HAP-1 (cell line): ENCODE measurements at regions not wholly inside any gene's neighbourhood (a gene's known extent, or its start where the extent isn't known, plus 50 kb on each side); places are given as distances from the start of the nearest gene placed in this dataset.
"Not testable (repeated sequence)": the region's sequence is repeated elsewhere in the genome, so short reads cannot be mapped to it uniquely, and the experiment has no call there.

Experiments used
- DNase-seq, 2 experiments: peaks; one replicate each; pipeline ENCODE4 v3.0.0-alpha.2; 2016 to 2020; ENCODE audit warnings: low spot score in 2 of 2
- H3K27me3 ChIP-seq: fragments of 250-450 bp; sonication (Bioruptor Pico); 2 replicates; pipeline ENCODE4 v1.5.1; 2020; ENCODE audit warnings: low read depth, mild to moderate bottlenecking, moderate library complexity
- H3K36me3 ChIP-seq: fragments of 250-450 bp; sonication (Bioruptor Pico); replicated peaks from 2 replicates; pipeline ENCODE4 v1.5.1; 2020; ENCODE audit warnings: mild to moderate bottlenecking
- H3K4me1 ChIP-seq: fragments of 250-450 bp; sonication (Bioruptor Pico); 2 replicates; pipeline ENCODE4 v1.5.1; 2020; ENCODE audit warnings: mild to moderate bottlenecking
- H3K4me3 ChIP-seq: fragments of 250-450 bp; sonication (Bioruptor Pico); 2 replicates; pipeline ENCODE4 v1.5.1; 2020; ENCODE audit warnings: mild to moderate bottlenecking, moderate library complexity
- H3K9me3 ChIP-seq: fragments of 250-450 bp; sonication (Bioruptor Pico); 2 replicates; pipeline ENCODE4 v1.5.1; 2020; ENCODE audit warnings: mild to moderate bottlenecking, moderate library complexity
- in situ Hi-C: fragments of 300-500 bp; cut with MboI; formaldehyde crosslinking; loops from 3 replicates; pipeline ENCODE4 v1.14.3; 2020; ENCODE audit warnings: low sequenced_read_pairs, inconsistent platforms, mixed read lengths

DNA sequence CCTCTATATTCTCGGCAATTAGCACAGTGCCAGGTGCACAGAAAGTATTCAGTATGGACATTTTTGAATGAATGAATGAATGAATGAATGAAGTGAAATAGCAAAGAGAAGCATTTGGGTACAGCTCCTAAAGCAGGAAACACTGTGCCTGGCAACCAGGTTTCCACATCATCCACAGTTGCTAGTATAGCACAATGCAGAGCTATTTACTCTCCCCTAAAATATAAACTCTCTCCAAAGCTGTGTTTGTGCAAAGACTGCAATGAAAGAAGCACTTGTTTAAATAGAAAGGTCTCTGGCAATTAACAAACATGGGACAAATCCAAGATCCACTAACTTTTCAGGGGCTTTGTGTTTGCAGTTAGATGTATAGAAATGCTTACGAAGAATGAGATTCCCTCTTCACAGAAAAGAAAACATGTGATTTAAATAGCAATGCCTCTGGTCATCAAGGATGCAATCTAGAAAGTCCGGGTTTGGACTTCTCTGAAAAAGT, 103.0 kb upstream of the OPCML start:
- no peaks in the 10 kb centered on the region for H3K4me1 ChIP-seq

DNA sequence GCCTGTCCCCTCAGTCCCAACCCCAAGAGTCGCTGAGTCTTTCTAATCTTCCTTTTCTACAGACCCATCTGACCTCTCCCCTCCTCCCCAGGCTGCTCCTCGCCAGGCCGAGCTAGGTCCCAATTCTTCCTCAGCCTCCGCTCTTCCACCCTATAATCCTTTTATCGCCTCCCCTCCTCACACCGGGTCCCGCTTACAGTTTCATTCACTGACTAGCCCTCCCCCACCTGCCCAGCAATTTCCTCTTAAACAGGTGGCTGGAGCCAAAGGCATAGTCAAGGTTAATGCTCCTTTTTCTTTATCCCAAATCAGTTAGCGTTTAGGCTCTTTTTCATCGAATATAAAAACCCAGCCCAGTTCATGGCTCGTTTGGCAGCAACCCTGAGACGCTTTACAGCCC, 96.1 kb upstream of the OPCML start:
- in situ Hi-C loops, H3K4me1 ChIP-seq, H3K36me3 ChIP-seq, DNase-seq, H3K27me3 ChIP-seq, H3K4me3 ChIP-seq, H3K9me3 ChIP-seq: not testable (repeated sequence)

More for the DNA sequence above, 103.0 kb upstream of the OPCML start:
- no peaks in the 10 kb centered on the region for H3K27me3 ChIP-seq
- H3K9me3 ChIP-seq, result no peaks in the 10 kb centered on the region
- DNase-seq, result no peak
- no peak overlapping the region for H3K4me3 ChIP-seq
- in situ Hi-C loops, result no loop called here
- no peaks in the 10 kb centered on the region for H3K36me3 ChIP-seq

DNA sequence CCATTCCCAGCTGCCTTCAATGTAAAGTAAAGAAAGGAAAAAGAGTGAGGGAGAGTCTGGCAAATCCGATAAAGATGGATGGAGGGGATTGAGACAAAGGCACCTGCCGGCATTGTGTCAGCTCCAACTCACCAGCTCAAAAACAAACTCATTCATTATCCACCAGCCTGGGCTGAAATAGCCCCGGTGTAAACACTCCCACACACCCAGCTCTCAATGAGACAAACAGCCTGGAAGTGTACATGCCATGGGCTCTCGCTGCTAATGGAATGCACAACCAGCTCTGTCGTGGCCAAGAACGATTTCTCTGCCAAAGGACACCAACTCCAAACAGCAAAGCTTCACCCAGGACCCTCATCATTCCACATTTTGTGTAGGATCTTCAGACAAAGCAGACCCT, 89.3 kb upstream of the OPCML start:
- in situ Hi-C loops, result no loop called here
- DNase-seq, result no peak

DNA sequence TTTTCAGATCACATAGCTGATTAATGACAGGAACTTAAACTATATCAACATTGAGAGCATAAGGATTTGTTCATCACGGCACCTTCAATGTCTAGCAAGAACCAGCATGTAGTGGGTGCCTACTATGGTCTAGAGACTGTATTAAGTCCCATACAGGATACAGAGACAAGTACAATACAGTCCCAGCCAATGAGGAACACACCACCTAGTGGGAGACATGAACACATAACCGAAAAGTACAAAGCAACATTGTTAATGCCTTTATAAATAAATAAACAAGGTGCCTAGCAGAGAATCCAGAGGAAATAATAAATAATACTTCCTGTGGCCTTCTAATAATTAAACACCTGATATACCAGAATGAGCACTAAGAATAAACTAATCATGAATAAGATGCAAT, 87.7 kb upstream of the OPCML start:
- H3K27me3 ChIP-seq, result no peaks in the 10 kb centered on the region
- no peaks in the 10 kb centered on the region for H3K4me1 ChIP-seq
- H3K4me3 ChIP-seq, result no peak overlapping the region
- in situ Hi-C loops, result no loop called here
- DNase-seq, result no peak
- H3K36me3 ChIP-seq, result no peaks in the 10 kb centered on the region
- no peaks in the 10 kb centered on the region for H3K9me3 ChIP-seq

More for the DNA sequence above, 89.3 kb upstream of the OPCML start:
- Histone ChIP-seq H3K4me1 (no peaks in the 10 kb centered on the region), H3K36me3 (no peaks in the 10 kb centered on the region), H3K27me3 (peaks cover 2% of the 10 kb centered on the region; the same call in 1 of the 2 replicates), H3K9me3 (no peaks in the 10 kb centered on the region), H3K4me3 (no peak overlapping the region)

DNA sequence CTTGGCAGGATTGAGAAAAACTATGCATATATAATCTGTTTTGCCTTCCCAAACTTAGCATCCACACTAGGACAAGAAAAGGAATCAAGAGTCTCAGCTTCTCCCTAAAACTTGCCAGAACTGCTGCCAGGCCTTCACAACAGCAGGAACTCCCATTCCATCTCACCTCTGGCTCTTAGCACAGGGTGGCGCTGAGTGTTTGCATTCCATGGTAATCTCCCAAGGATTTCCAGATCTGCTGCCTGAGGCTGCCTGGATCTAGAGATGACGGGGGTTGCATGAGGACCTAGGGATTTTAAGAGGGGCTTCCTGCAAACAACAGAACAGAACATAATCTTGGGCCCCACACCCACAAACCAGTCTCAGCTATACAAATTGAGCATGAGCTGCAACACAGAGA, 87.1 kb upstream of the OPCML start:
- in situ Hi-C loops, result no loop called here
- H3K9me3 ChIP-seq, result no peaks in the 10 kb centered on the region
- no peaks in the 10 kb centered on the region for H3K27me3 ChIP-seq
- H3K36me3 ChIP-seq, result no peaks in the 10 kb centered on the region
- no peak for DNase-seq
- no peak overlapping the region for H3K4me3 ChIP-seq
- H3K4me1 ChIP-seq, result no peaks in the 10 kb centered on the region

DNA sequence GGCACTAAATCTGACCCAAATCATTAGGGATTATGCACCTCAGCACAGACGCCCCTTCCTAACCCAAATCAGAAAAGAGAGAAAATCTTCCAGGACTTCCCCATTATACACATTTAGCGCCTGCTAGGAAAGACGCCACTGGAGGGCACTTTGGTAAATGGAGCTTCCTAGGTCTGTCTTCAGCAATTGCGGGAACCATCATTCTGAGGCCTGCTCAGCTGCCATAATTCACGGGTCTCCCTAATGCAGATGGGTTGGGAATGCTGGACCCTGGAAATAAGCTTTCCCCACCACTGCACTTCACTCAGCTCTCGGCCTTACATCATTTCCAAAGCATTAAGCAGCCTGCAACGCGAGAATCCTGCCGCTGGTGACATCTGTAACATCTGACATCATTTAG, 86.2 kb upstream of the OPCML start:
- H3K9me3 ChIP-seq, result no peaks in the 10 kb centered on the region
- H3K4me3 ChIP-seq, result no peak overlapping the region
- H3K4me1 ChIP-seq, result no peaks in the 10 kb centered on the region
- in situ Hi-C loops, result no loop called here
- no peaks in the 10 kb centered on the region for H3K27me3 ChIP-seq
- no peaks in the 10 kb centered on the region for H3K36me3 ChIP-seq
- DNase-seq, result no peak

DNA sequence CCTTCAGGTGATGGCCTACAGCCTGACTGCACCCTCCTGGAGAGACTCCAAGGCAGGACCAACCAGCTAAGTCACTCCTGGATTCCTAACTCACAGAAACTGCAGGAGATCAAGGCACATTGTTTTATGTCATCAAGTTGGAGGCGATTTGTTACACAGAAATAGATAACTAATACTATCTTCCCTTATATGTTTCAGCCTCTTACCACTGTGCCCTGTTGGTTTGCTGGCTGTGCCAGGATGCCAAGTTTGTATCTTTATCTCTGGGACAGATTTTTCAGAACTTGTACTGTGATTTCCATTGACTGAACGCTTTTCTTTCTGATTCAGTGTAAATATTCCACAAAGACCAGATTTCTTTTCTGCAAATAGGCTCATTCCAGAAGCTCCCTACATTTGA, 76.2 kb upstream of the OPCML start:
- no peaks in the 10 kb centered on the region for H3K27me3 ChIP-seq
- no peak for DNase-seq
- no peaks in the 10 kb centered on the region for H3K9me3 ChIP-seq
- H3K4me1 ChIP-seq, result no peaks in the 10 kb centered on the region
- in situ Hi-C loops, result no loop called here
- H3K4me3 ChIP-seq, result no peak overlapping the region
- H3K36me3 ChIP-seq, result no peaks in the 10 kb centered on the region

DNA sequence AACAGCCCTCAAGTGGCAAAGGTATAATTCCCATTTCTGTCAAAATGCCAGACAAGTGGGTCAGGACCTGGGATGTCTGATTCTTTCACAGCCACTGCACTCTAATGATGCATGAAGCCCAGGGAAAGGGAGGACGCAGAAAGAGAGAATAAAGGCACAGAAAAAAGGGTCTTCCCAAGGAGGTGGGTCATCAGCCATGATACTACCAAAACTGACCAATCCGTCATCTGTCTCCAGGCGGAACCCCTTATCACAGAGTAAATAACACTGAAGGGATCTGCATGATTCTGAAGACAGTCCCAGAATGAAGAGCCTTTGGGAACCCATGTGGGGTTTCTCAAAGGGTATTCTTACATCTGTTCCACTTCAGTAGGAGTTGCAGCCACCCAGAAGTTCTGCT, 73.8 kb upstream of the OPCML start:
- in situ Hi-C loops, result no loop called here
- H3K4me3 ChIP-seq, result no peak overlapping the region

DNA sequence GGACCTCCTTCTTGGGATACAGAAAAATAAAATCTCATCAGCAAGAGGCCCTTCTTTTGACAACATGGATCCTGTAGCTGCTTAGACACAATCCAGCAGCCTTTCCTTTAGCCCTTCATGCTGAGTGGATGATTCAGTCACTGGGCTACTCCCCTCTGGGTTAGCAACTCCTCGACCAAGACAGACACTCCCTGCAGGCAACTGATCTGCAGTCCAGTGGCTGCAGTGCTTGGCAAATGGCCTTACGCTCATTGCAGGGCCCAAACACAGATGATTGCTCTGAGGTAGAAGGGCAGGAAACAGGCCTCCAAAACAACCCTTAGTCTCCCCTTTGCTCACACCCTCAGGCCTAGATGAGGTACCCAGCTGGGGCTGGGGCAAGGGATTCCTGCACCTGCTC, 73.2 kb upstream of the OPCML start:
- in situ Hi-C loops, result no loop called here
- no peak for DNase-seq
- no peaks in the 10 kb centered on the region for H3K27me3 ChIP-seq
- H3K4me1 ChIP-seq, result no peaks in the 10 kb centered on the region
- no peaks in the 10 kb centered on the region for H3K9me3 ChIP-seq
- H3K4me3 ChIP-seq, result no peak overlapping the region
- H3K36me3 ChIP-seq, result no peaks in the 10 kb centered on the region

More for the DNA sequence above, 73.8 kb upstream of the OPCML start:
- H3K4me1 ChIP-seq, result no peaks in the 10 kb centered on the region
- DNase-seq, result no peak
- no peaks in the 10 kb centered on the region for H3K9me3 ChIP-seq
- H3K27me3 ChIP-seq, result no peaks in the 10 kb centered on the region
- no peaks in the 10 kb centered on the region for H3K36me3 ChIP-seq

DNA sequence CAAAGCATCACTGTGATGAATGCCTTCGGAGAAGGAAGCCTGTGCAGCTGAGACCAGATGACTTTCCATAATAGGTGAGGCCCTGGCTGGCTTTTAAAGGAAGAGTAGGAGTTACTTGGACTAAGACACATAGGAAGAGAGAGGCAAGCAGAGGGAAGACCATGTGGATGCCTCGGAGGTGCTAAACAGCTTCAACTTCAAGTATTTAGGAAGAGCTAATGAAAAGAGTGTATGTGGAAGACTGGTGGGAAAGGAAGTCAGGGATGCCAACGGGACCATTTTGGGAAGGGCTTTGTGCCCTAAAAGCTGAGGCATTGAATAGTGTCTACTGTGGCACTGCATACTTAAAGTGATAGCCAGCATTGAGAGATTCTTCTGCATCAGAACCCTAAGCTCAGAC, 69.3 kb upstream of the OPCML start:
- in situ Hi-C loops, result no loop called here
- Histone ChIP-seq H3K36me3 (no peaks in the 10 kb centered on the region), H3K4me3 (no peak overlapping the region), H3K4me1 (no peaks in the 10 kb centered on the region), H3K9me3 (no peaks in the 10 kb centered on the region), H3K27me3 (no peaks in the 10 kb centered on the region)
- DNase-seq, result no peak

DNA sequence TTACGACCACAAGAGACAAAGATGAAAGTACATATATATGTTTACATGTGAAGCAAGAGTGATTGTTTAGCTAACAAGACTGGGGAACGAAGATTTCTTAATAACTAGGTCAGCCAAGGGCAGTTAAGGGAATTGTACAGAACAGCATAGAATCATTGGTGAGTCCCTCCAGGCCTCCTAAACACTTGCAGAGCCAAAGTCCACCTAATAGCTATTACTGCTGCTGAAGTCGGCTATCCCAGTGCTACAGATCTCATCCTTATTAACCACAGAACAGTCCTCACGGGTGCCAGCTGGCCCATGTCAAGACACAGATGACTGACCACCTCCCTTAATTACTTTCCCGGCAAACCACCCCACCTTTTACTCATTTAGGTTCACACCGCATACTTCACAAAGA, 68.5 kb upstream of the OPCML start:
- in situ Hi-C loops, result no loop called here
- Histone ChIP-seq H3K9me3 (no peaks in the 10 kb centered on the region), H3K4me1 (no peaks in the 10 kb centered on the region), H3K4me3 (no peak overlapping the region), H3K36me3 (no peaks in the 10 kb centered on the region), H3K27me3 (no peaks in the 10 kb centered on the region)
- DNase-seq, result no peak

DNA sequence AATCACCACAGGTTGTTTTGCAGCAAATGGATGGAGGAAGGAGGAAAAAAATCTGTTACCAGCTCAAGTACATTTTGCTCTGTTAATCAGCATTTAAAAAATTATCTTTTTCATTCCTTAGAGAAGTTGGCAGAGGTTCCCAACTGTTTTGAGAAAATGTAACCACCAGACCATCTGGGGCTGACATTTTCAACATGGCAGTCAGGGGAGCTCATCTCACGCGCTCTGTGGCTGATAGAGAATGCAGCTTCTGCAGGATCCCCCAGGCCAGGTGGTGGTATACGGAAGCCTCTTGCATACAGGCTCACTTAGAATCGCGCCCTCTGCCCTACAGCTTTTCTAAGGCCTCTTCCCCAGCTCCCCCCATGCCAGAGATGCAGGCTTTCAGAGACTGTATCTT, 68.0 kb upstream of the OPCML start:
- Histone ChIP-seq H3K4me3 (no peak overlapping the region), H3K9me3 (no peaks in the 10 kb centered on the region), H3K36me3 (no peaks in the 10 kb centered on the region), H3K4me1 (no peaks in the 10 kb centered on the region), H3K27me3 (no peaks in the 10 kb centered on the region)
- in situ Hi-C loops, result no loop called here
- DNase-seq, result no peak

DNA sequence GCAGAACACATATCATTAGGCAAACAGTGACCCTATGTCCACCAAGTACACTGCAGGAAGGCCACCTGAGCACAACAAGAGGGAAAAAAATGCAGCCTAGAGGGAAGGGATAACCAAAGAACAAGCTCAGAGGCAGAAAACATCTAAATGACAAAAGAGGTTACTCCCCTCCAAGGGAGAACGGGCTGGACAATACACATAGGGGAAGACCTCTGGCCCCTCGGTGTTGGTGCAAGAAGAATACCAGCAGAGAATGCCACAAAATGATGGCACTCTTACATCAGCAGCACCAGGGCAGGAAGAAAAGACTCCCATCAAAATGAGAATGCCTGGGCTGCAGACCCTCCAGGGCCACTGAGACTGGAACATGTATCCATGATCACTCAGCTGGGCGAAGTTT, 66.6 kb upstream of the OPCML start:
- no peaks in the 10 kb centered on the region for H3K4me1 ChIP-seq
- no peak overlapping the region for H3K4me3 ChIP-seq
- DNase-seq, result no peak
- H3K36me3 ChIP-seq, result no peaks in the 10 kb centered on the region
- H3K27me3 ChIP-seq, result no peaks in the 10 kb centered on the region
- in situ Hi-C loops, result no loop called here
- H3K9me3 ChIP-seq, result no peaks in the 10 kb centered on the region

DNA sequence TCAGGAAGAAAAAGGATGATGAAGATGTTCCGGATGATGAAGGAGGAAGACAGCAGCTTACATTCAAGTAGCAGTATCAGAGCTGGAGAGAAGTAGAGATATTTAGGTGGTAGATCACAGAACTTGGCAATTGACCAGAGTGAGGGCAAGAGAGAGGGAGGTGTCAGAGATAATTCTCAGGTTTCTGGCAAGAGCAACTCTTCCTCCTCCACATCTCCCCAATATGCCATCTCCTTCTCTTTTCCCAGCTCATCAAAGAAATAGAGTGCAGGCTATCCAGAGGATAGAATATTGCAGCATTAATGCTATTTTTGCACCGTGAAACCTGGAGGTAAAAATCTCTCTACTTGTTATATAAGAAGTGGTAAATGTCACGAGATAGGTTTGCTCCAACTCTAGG, 64.9 kb upstream of the OPCML start:
- Histone ChIP-seq H3K4me3 (no peak overlapping the region), H3K27me3 (no peaks in the 10 kb centered on the region), H3K4me1 (no peaks in the 10 kb centered on the region), H3K36me3 (no peaks in the 10 kb centered on the region), H3K9me3 (no peaks in the 10 kb centered on the region)
- in situ Hi-C loops, result no loop called here
- no peak for DNase-seq

DNA sequence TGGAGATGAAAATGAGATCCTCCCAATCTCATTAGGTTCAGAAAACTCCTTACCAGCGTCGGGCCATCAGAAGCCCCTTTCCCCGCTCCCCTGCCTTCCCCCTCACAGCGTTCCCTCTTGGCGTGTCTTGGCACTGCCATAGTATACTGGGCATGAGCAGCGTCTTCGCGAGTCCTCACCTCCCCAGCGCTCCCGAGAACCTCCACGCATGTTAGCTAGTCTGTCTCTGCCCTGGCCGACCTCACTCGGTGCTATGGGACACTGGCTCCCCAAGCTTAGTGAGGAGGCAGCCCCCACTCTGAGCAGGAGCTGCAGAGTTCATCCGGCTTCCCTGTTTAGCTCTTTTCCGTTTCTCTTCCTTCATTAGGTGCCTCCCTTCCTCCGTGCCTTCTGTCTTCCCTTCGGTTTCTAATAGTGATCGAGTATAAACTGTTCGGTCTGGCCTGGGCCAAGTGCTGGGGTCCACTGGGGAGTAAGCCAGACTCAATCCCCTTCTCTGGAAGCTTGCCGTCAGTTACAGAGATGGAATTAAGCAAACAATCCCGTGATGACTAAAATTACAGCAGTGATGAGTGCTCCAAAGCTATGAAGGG, 63.8 kb upstream of the OPCML start:
- no peak overlapping the region for H3K4me3 ChIP-seq
- no peak for DNase-seq
- in situ Hi-C loops, result no loop called here
- no peaks in the 10 kb centered on the region for H3K4me1 ChIP-seq
- no peaks in the 10 kb centered on the region for H3K9me3 ChIP-seq
- no peaks in the 10 kb centered on the region for H3K36me3 ChIP-seq
- no peaks in the 10 kb centered on the region for H3K27me3 ChIP-seq
